A172 (cell line): ENCODE measurements at regions not wholly inside any gene's neighbourhood (a gene's known extent, or its start where the extent isn't known, plus 50 kb on each side); places are given as distances from the start of the nearest gene placed in this dataset.
A peak's percentile ranks its signal among the peaks of the same experiment; 100 is the strongest.

Experiments
- DNase-seq: peaks from one replicate; pipeline ENCODE4 v3.0.0-alpha.2; 2015; ENCODE audit warnings: low spot score

DNA sequence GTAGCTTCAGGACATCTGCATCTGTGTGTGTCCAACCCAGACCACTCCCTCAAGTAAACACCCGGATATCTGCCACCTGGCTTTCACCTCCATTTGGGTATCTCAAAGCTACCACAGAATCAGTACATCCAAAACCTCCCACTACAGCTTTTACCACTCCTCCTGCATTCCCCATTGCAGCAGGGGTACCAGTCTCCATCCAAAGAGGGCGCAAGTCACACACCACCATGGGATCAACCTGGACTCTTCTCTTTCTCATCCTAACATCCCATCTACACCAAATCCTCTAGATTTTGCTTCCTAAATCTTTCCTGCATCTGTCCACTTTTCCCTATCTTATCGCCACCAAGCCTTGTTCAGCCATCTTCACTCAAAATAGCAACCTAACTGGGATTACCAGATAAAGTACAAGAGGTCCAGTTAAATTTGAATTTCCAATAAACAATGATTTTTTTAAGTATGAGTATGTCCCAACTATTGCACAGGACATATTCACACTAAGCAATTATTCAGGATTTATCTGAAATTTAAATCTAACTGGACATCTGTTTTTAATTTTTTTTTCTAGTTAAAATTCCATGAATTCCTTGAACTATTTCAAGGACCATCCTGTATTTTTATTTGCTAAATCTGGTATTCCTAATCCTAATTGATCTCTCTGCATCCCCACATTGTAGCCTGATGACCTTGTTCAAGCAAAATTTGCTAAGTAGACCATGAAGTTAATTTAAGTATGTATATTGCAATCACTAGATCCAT lies 164.3 kb upstream of the MLN start:
- DNase-seq = no peak

DNA sequence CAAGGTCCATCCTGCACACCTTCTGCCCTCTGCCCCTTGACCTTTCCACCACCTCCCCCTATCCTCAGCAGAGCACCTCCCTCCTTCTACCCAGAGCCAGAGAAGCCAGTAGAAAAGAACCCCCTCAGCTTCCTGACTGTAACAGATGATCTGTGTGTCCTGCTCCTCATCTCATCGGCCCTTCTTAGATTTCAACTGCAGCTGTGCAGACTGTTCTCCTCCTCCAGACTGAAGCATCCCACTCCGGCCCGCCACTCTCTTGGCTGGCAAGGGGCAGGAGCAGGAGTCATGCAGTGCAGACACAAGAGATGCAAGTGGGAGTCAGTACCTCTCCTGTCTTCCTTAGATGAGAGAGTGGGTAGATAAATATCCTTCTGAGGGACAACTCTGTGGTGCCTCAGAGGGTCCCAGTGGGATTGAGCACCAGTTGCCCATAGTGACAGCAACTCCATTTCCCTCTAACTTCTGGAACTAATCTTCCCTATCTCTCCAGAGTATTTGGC lies 163.5 kb upstream of the MLN start:
- DNase-seq = no peak

DNA sequence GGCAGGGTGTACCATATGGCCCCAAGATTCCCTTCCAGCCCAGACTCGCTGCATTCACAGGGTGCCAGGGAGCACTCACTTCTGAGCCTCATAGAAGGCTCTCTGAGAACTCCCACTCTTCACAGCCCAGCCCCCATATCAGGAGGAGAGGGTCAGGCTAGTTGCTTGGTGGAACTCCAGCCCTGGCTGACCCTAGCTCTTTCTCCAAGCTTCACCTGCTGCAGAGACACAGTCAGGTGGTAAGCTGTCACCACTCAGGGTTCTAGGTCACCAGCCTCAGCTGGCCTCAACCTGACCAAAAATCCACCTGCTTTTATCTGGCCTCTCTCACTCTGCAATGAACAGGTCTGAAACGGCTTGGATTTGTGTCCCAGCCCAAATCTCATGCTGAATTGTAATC lies 162.7 kb upstream of the MLN start:
- no peak for DNase-seq

DNA sequence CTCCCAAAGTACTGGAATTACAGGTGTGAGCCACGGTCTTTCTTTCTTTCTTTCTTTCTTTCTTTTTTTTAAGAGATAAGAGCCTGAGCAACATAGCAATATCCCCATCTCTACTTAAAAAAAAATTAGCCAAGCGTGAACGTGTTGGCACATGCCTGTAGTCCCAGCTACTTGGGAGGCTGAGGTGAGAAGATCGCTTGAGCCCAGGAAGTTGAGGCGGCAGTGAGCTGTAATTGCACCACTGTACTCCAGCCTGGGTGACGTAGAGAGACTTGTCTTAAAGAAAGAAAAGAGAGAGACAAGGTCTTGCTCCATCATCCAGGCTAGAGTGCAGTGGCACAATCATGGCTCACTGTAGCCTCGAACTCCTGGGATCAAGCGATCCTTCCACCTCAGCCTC lies 162.0 kb upstream of the MLN start:
- no peak for DNase-seq

DNA sequence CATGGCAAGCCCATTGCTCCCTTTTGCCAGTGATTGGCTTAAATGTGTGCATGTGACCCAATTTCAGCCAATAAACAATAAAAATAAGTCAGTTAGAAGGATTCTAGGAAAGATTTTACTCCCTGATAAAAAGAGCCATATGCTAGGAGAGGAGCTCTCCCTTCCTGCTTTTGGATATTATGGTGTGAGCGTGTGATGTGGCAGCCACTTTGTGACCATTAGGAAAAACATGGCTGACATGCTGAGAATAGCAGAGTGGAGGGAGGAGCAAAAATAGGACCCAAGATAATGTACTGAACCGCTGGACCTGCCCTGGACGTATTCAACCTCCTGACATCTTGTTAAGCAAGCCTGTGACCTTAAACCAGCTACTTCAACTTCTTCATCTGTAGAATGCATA lies 160.6 kb upstream of the MLN start:
- no peak for DNase-seq

GRCh38 chr6:33963136-33963750 lies 159.4 kb upstream of the MLN start:
- no peak for DNase-seq

DNA sequence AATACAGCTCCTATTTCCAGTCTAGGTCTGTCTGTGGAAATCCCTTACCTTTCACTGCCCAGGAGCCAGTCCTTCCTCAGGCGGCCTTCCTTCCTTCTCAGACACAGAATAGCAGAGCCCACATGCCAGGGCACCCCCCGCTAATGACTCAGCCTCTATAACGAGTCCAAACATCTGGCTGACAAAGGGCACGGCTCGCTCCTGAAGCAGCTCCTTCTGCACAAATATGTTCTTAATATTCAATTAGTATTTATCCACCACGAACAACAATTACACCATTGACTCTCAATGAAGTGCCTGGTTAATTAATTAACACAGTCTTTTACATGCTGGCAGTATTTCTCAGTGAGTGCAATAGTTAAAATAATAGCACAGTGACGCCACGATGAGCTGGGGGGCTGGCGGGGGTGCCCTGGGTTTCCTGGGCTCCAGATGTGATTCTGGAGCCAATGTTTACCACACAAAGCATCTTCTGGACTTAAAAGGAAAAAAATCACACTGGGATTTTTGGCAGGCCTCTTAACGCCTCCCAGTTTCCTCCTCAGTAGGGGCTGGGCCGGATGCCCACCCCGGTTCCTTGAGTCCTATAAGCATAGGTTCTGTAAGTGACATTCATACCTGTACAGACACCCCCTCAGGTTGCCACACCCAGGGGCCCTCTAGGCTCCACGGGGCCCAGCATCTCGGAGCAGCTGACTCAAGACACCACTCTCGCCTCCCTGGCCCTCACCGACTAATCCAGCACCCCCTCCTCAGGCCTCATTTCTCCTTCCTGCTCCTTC lies 158.6 kb upstream of the MLN start:
- peak; percentile 11 for DNase-seq

DNA sequence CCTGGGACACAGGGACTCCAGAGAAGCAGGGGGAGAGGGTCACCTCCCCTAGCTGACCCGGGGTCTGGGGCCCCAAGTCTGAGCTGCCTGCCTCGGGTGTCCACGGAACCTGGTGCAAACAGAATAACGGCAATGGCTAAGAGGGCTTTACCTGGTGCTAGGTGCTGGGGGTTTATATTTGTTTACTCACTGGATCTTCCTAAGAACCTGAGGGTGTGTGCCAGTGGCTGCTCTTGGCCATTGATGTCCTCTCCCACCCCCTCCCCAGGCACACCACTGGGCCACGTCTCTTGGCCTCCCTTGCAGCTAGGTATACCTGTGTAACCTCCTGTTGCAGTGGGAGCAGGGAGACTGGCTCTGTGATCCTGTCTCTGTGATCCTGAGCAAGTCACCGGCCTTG lies 157.9 kb upstream of the MLN start:
- DNase-seq = no peak

DNA sequence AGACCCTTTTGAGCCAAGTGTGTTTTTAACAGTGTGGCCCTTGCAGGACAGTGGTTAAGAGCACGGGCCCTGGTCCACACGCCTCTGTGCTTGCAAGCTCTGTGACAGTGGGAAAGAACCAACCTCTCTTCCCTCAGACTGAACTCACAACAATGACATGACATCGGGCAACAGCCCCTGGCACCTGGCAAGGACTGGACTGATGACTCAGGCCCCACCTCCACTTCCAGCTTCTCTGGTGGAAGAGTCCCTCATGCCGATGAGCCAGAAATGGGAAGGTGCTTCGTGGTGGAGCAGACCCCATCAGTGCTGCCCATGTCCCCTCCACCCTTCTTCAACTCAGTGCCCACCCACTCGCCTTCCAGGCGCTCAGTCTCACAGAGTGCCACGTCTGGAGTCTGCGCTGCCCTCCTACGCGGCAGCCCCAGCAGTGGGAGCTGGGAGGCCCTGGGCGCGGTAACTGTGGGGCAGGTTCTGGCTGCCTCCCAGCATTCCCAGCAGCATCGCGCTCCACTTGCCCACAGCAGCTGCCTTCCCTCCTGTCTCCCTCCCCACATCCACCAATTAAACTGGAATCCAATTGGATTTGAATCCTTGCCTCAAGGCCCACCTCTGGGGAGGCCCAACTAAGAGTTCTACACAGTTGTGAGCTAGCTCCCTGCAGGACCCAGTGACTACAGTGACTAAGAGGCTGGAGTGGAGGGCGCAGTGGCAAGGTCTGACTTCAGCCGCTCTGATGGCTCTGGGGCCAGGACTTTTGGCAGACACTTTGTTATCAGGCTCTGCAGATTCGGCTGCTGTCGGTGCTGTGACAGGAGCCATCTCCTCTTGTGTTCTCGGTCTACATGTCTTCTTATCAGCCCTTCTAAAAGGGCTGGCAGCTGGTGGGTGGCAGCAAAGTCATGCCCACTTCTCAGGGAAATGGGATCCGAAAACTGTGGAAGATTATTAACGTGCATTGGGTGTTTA lies 156.8 kb upstream of the MLN start:
- peak; percentile 17 for DNase-seq

GRCh38 chr6:33959661-33960344 lies 156.0 kb upstream of the MLN start:
- DNase-seq = no peak

DNA sequence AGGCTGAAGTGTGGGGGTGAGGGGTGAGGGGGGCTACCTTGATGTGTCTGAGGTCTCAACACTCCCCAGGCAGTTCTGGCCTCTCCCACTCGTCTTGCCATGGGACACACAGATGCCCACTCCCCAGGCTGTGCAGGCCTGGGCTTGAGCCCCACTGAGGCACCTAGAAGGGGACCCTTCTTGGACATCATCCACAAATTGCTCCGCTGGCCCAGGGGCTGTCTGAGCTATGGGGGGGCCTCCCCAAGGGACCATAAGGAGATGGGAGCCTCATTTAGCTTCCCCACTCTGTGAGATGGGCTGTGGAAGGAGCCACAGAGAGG lies 155.5 kb upstream of the MLN start:
- DNase-seq = no peak

- DNase-seq = no peak
Observed at GRCh38 chr6:33958526-33959328, 154.9 kb upstream of the MLN start.

DNA sequence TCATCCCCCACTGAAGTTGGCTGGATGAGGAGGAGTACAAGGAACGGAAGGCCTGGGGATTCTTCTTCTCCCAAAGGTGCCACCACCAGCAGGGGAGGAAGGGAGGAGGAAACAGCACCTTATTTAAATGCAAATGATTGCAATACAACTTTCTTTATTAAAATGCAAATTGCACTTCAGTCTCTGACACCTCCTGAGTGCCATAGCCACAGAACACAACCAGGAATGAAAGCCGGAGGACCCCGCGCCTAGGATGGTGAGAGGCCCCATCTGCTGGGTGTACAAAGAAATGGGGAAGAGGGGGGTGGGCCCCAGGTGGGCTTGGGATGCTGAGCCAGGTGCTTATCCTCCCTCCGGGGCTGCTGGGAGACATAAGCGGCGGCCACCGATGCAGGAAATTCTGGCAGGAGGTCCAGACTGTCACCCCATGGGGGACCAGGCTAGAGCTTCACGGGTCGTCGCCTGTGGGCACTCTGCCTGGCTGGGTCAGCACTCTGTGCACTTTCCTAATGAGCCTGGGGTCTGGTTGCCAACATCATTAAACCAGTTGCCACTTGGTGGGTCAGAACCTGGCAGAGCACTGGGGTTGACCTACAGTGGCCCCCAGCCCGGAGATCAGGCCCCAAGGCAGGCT lies 154.2 kb upstream of the MLN start:
- no peak for DNase-seq

DNA sequence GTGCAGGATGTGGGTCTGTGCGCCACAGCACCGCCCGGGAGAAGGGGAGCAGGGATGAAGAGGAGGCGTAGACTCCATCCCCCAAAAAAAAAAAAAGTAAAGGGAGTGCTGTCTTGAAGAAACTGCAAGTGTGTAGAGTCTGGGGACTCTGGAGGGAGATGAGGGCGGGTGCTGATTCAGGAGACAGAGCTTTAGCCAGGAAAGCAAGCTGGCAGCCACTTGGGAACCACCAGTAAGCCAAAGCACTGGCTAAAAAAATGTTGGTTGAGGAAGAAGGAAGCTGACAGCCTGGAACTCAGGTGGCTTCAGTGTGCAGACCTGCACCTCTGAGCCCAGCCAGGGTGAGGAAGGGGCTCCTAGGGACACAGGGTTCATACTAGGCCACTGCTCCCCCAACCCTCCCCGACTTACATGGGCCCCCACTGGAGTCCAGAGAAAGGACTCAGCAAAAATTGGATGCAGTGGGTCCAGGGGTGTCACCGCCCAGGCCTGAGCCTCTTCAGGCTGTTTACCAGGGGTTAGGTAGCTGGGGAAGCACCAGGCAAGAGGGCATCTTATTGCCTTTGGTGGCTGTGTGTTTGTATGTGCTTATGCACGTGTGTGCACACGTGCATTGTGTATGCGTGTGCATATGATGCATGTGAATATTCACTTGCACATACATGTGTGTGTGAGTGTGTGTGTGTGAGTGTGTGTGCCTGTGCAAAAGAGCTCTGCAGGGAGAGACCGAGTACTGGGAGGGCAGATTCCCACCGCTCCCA lies 153.5 kb upstream of the MLN start:
- DNase-seq = no peak

GRCh38 chr6:33956206-33956605 lies 152.4 kb upstream of the MLN start:
- no peak for DNase-seq

- DNase-seq = no peak
Observed at GRCh38 chr6:33955566-33955965, 151.8 kb upstream of the MLN start.

GRCh38 chr6:33954453-33954852 lies 150.7 kb upstream of the MLN start:
- no peak for DNase-seq

GRCh38 chr6:33953171-33953570 lies 149.4 kb upstream of the MLN start:
- no peak for DNase-seq

- no peak for DNase-seq
Observed at GRCh38 chr6:33952016-33952415, 148.2 kb upstream of the MLN start.
